Stimulated activated CD8-positive, alpha-beta memory T cell treated with anti-CD3 and anti-CD28 coated beads, Interleukin-12 subunit alpha, Interleukin-12 subunit beta, amount 100 ng/mL, for 1 hour (primary cell): ENCODE measurements at regions not wholly inside any gene's neighbourhood (a gene's known extent, or its start where the extent isn't known, plus 50 kb on each side); places are given as distances from the start of the nearest gene placed in this dataset.

Experiments
- DNase-seq: peaks from one replicate; pipeline ENCODE4 v3.0.0-alpha.2; 2020; ENCODE audit warnings: low read depth

GRCh38 chr15:98420837-98421236 lies 227.5 kb upstream of the IGF1R start:
- no peak for DNase-seq

GRCh38 chr15:98421419-98422129 lies 226.8 kb upstream of the IGF1R start:
- DNase-seq, result peak; percentile 35

DNA sequence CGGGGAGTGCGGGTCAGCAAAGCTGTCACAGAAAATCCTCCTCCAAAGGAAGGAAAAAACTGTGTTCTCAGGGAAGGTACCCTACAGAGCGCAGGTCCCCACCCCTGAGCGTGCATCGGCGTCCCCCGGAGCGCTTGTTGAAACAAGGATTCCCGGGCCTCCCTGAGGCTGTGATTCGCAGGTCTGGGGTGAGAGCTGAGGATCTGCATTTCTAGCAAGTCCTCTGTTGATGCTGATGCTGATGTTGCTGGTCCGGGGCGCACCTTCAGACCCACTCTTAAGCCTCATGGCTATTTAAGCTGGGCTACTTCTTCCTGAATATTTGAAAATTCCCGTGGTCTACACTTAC lies 226.2 kb upstream of the IGF1R start:
- DNase-seq, result no peak

DNA sequence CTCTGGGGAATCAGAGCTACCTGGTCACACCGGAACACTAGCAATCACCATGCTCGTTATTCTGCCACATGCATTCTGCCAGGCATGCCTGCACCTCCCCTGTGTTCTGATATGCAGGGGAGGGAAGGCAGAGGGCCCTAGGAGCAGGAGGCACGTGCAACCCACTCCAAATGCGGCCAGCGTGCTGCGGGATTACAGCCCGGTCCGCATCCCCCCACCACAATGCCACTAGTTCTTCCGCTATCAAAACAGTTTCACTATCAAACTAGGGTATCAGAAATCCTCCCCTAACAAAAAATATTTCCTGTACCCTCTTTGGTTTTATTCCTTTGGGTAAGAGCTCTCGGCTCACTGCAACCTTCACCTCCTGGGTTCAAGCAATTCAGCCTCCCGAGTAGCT lies 223.2 kb upstream of the IGF1R start:
- DNase-seq, result no peak

DNA sequence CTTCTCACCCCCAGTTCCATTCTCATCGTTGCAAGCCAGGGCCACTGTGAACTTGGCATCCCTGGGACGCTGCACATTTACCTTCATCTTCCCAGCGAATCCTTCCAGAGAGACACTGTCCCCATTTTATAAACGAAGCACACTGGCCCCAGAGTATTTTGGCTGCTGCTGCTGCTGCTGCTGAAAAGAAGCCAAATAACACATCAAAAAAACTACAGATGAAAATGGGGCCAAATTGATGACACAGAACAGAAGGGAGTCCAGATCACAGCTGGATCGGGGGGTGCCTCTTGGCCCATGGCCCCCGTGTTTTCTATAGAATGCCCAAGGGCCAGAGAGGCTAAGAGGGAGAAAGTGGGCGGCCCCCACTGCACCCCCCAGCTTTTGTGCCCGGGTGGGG lies 221.0 kb upstream of the IGF1R start:
- no peak for DNase-seq

DNA sequence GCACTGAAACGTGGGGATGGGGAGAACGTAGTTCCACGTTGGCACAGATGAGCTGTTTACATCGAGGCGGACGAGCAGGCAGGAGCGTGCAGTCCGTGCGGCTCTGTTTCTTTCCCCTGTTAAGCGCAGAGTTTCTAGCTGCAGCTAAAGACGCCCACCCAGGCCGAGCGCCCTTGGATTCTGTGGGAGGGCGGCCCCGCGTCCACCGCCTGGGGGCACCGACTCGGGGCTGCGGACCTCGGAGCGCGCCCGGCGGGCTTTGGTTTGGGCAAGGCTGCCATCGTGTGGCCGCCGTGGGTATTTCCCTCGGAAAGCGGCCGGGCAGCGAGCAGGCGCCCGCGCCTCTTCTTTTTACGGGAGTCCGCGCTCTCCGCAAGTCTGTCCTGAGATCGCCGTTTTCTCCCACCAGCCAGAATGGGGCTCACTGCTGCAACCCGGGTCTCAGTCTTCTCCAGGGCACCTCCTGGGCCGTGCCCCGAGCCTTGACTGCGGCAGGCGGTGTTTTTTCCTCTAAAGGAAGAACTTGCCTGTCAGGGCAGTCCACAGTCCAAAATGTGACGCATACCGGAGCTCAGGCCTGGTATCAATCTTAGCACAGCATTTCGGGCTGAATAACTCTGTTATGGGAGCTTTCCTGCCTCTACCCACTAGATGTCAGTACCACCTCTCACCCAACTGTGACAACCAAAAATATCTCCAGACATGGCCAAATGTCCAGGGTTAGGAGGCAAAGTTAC lies 219.9 kb upstream of the IGF1R start:
- DNase-seq, result peak; percentile 26

- DNase-seq, result no peak
Observed at GRCh38 chr15:98431171-98431570, 217.2 kb upstream of the IGF1R start.

- no peak for DNase-seq
Observed at GRCh38 chr15:98433346-98433745, 215.0 kb upstream of the IGF1R start.

GRCh38 chr15:98433856-98434255 lies 214.5 kb upstream of the IGF1R start:
- no peak for DNase-seq

DNA sequence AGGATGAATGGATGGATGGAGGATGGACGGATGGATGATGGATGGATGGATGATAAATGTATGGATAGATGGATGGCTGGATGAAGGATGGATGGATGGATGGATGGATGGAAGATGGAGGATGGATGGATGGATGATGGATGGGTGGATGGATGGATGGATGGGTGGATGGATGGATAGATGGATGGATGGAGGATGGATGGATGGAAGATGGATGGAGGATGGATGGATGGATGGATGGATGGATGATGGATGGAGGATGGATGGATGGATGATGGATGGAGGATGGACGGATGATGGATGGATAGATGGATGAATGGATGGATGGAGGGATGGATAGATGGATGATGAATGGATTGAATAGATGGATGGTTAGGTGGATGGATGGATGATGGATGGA lies 210.6 kb upstream of the IGF1R start:
- no peak for DNase-seq

GRCh38 chr15:98438326-98438725 lies 210.0 kb upstream of the IGF1R start:
- no peak for DNase-seq

DNA sequence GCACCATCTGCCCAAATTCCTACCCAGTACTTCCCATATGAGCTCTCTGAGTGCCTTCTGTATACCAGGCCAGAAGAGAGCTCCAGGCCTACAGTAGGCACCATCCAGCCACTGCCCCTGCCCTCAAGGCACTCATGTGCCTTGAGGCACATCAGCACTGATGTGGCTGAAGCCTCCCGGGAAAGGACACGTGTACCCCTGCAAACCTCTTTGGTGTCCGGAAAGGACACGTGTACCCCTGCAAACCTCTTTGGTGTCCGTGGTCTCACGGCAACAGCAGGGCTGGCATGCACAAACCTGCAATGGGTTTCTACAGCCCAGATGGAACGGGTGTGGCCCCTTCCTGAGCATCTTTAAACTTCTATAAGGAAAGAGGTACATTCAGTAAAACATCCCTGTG lies 209.4 kb upstream of the IGF1R start:
- no peak for DNase-seq

DNA sequence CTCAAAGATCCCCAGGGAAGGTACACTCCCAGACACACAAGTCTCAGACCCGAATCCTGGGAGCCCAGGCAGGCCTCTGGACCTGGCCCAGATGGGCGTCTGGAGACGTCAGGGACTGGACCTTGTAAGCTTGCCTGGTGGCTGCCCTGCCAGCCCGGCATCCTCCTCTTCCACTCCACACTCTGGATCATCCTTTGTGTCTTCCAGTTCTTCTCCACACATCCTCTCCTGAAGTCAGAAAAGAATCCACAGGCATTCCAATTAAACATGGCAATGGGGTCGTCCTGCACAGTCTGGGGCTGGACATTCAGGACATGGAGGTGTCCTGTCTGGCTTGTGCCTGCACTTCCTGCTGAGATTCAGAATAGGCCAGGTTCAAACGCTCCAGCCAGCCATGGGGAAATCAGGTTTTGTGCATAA lies 208.8 kb upstream of the IGF1R start:
- DNase-seq, result no peak

- no peak for DNase-seq
Observed at GRCh38 chr15:98440917-98441316, 207.4 kb upstream of the IGF1R start.

- no peak for DNase-seq
Observed at GRCh38 chr15:98441599-98441998, 206.7 kb upstream of the IGF1R start.

DNA sequence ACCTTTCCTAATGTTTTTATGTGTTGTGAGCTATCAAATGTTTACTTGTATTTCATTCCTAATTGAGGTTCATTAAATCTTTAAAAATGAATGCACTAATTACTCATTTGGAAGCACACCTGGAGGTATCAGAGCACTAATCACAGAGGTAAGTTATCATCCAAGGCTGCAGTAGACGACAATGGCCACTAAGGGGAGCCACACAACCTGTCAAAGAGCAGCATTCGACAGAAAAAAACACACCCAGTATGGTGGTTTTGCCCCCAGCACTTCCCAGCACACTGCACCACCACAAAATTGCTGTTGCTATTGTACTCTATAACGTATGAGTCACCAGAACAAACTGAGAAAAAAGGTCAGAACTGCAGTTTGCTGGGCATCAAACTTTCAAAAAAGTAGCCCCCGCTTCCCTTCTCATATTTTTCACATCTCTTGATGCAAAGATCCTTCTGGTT lies 205.9 kb upstream of the IGF1R start:
- DNase-seq, result no peak

DNA sequence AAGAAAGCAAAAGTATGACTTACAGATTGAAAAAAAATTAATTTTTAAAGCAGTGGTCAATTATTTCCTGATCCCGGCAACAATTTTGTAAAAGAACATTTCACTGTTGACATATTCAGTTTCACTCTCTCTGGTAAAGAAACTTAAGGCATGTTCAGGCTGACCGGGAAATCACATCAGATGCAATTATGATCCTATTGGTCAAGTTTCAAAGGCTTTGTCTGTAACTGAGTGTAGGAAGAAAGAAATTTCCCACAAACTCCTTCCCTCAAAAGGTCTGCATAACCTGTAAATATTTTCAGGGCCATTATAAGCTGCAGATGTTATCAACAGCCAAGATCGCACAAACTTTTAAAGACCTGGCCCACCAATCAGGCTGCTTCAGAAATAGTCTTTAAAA lies 205.4 kb upstream of the IGF1R start:
- DNase-seq, result no peak

DNA sequence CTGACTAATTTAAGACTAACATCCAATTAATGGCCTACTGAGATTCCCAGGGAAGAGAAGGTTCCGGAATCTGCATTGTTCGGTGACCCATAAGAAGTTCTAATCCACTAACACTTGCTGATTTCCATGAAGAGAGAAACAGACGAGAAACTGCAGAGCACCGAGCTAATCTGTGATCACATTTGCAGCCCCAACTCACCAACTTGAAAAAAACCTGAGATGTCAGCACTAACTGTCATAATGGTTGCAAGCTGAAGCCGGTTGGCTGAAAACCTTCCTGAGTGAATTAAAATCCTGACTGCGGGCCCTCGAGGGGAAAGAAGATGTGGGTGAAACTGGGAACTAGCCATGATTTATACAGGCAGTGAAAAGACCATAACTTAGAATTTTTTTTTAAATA lies 204.8 kb upstream of the IGF1R start:
- no peak for DNase-seq

GRCh38 chr15:98444138-98444537 lies 204.2 kb upstream of the IGF1R start:
- no peak for DNase-seq

GRCh38 chr15:98445315-98445714 lies 203.0 kb upstream of the IGF1R start:
- no peak for DNase-seq

- no peak for DNase-seq
Observed at GRCh38 chr15:98446083-98446482, 202.3 kb upstream of the IGF1R start.

- DNase-seq, result no peak
Observed at GRCh38 chr15:98447069-98447468, 201.3 kb upstream of the IGF1R start.

DNA sequence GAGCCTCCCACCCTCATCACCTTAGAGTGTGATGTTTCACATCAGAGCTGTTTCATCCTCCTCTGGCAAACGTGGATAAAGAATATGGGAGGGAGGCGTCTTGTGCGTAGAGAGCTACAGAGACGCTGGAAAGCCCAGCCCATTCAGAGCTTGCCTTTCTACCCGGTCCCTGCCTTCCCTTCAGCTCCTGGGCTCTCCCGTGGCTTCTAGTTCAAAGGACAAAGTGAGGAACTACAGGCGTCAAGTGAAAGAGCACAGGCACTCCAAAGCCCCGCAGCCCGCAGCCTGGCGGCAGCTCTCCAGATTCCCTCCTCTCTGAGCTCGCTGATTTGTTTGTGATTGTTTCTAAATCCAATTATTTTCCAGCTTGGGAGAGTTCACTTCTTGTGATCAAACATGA lies 197.1 kb upstream of the IGF1R start:
- no peak for DNase-seq

- DNase-seq, result no peak
Observed at GRCh38 chr15:98452238-98452637, 196.1 kb upstream of the IGF1R start.
